ENCODE measurements at regions not wholly inside any gene's neighbourhood (a gene's known extent, or its start where the extent isn't known, plus 50 kb on each side); places are given as distances from the start of the nearest gene placed in this dataset.

DNA sequence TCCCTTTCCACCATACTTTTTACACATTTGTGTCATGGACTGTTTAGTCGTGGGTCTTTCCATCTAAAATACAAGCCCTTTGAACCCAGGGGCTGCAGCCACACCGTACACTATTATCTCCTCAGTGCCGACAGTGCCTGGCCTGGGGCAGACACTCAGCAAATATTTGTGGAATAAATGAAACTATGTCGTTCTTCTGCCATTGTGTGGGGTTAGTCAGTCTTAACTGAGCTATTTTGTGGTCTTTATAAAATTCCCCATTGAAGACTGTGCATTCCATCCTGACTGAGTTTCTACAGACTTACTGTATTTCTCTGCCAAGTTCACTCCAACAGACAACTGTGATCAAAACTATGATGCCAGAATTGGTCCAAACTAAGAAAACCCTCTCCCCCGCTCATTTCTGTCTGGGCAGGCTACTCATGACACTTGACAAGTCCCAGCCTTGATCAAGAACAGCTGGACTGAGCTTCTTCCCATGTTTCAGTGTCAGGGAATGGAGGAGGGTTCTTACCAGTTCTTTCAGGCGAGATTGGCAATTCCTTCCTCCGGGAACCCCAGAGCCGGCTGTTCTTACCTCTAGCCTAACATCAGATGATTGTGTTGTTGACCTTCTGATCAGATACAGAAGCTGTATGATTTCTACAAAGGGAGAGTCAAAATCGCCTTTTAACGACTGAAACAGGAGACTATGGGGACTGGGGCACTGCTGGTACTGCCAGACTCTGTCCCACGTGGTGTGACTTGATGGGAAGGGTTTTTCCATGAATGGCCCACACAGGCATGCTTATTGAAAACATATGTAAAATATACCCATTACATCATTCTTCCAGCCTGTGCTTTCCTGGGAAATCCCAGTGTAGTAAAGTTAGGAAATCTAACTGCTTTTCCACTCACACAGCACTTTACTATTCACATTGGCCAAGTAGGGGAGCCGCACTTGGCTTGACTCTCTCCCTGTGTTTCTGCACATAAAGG lies 77.4 kb upstream of the NPAS2 start:
- no peak for ATAC-seq
- Histone ChIP-seq H3K9me3 (replicated peaks; ENCODE audit: control insufficient read depth, insufficient read depth, low read length) (no peaks in the 10 kb centered on the region), H3K79me2 (ENCODE audit: control insufficient read depth, insufficient read depth, low read length) (no peaks in the 10 kb centered on the region), H4K20me1 (ENCODE audit: control insufficient read depth, insufficient read depth) (no peaks in the 10 kb centered on the region), H3K36me3 (ENCODE audit: control insufficient read depth in 2 of 2, insufficient read depth in 2 of 2, low read length in 1 of 2) (no peaks in the 10 kb centered on the region), H3K9ac (ENCODE audit: control insufficient read depth, insufficient read depth, low read length) (no peak overlapping the region), H2AFZ (ENCODE audit: control insufficient read depth, low read depth, low read length) (no peak overlapping the region), H3K27me3 (replicated peaks in 1 of 2; ENCODE audit: control insufficient read depth in 2 of 2, insufficient read depth in 2 of 2, low read length in 1 of 2) (no peaks in the 10 kb centered on the region), H3K4me3 (no peak overlapping the region), H3K4me2 (ENCODE audit: control insufficient read depth, insufficient read depth) (no peak overlapping the region), H3K4me1 (ENCODE audit: control insufficient read depth, insufficient read depth, low read length) (no peaks in the 10 kb centered on the region), H3K27ac (ENCODE audit: control insufficient read depth, insufficient read depth) (no peak overlapping the region)
- no peak for DNase-seq (ENCODE audit: low read depth, low spot score)
- ChIA-PET CTCF (no interaction called here), POLR2A (no interaction called here), RAD21 (ENCODE audit: unreplicated experiment) (no interaction called here), SMC1A (ENCODE audit: uncharacterized antibody, unreplicated experiment) (no interaction called here)
- BruUV-seq (replicated peaks): no TSS peak
- FAIRE-seq: no peak
- 13% methylated on average over 12 of the region's 12 CpGs for WGBS (ENCODE audit: insufficient coverage, insufficient replicate concordance, low lambda C conversion rate, missing lambda C conversion rate)
- TF ChIP-seq PAX8 (IDR thresholded peaks at IDR 0.05): no peak
- no peak for TF ChIP-seq ZBED1 (IDR thresholded peaks at IDR 0.05; ENCODE audit: borderline replicate concordance)
- TF ChIP-seq, protein P1, sequence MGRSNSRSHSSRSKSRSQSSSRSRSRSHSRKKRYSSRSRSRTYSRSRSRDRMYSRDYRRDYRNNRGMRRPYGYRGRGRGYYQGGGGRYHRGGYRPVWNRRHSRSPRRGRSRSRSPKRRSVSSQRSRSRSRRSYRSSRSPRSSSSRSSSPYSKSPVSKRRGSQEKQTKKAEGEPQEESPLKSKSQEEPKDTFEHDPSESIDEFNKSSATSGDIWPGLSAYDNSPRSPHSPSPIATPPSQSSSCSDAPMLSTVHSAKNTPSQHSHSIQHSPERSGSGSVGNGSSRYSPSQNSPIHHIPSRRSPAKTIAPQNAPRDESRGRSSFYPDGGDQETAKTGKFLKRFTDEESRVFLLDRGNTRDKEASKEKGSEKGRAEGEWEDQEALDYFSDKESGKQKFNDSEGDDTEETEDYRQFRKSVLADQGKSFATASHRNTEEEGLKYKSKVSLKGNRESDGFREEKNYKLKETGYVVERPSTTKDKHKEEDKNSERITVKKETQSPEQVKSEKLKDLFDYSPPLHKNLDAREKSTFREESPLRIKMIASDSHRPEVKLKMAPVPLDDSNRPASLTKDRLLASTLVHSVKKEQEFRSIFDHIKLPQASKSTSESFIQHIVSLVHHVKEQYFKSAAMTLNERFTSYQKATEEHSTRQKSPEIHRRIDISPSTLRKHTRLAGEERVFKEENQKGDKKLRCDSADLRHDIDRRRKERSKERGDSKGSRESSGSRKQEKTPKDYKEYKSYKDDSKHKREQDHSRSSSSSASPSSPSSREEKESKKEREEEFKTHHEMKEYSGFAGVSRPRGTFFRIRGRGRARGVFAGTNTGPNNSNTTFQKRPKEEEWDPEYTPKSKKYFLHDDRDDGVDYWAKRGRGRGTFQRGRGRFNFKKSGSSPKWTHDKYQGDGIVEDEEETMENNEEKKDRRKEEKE (IDR thresholded peaks at IDR 0.05): no peak
- no peak for TF ChIP-seq STAT1 (conservative IDR thresholded peaks at IDR 0.05)
- TF ChIP-seq MTA3 (IDR thresholded peaks at IDR 0.05; ENCODE audit: borderline replicate concordance, low read length): no peak
- TF ChIP-seq NKRF (conservative IDR thresholded peaks at IDR 0.05): no peak
- TF ChIP-seq ZZZ3 (IDR thresholded peaks at IDR 0.05; ENCODE audit: control insufficient read depth, insufficient read length, low read depth): no peak
- no peak for TF ChIP-seq GABPA (IDR thresholded peaks at IDR 0.05; ENCODE audit: low read depth)
- TF ChIP-seq MEF2B (IDR thresholded peaks at IDR 0.05; ENCODE audit: partially characterized antibody, poor library complexity, severe bottlenecking): no peak
- TF ChIP-seq NFYB (IDR thresholded peaks at IDR 0.05; ENCODE audit: insufficient read depth, low read depth, low read length): no peak
- in situ Hi-C loops (cut with MboI) (no loop called here), intact Hi-C loops (cut with micrococcal nuclease; ENCODE audit: unreplicated experiment) (no loop called here)

Measured in GM12878 (cell line).